HG02610 (cell line): ENCODE measurements at regions not wholly inside any gene's neighbourhood (a gene's known extent, or its start where the extent isn't known, plus 50 kb on each side); places are given as distances from the start of the nearest gene placed in this dataset.

Experiments
- ATAC-seq: cut with Tn5 transposase; IDR thresholded peaks from one replicate; pipeline ENCODE4 v1.9.1; 2021; ENCODE audit warnings: mild to moderate bottlenecking, moderate library complexity; ENCODE audit not compliant: unreplicated experiment

- no peak for ATAC-seq
These were observed 96.2 kb upstream of the INSIG1 start for GRCh38 chr7:155201325-155202087.

GRCh38 chr7:155202106-155202871, 95.4 kb upstream of the INSIG1 start:
- no peak for ATAC-seq

- no peak for ATAC-seq
These were observed 94.4 kb upstream of the INSIG1 start for GRCh38 chr7:155203059-155203881.

- ATAC-seq, result no peak
These were observed 93.6 kb upstream of the INSIG1 start for GRCh38 chr7:155203882-155204691.

- ATAC-seq, result no peak
These were observed 92.8 kb upstream of the INSIG1 start for GRCh38 chr7:155204744-155205367.

GRCh38 chr7:155205368-155206317, 92.0 kb upstream of the INSIG1 start:
- peak; percentile 86 for ATAC-seq

GRCh38 chr7:155206318-155207020, 91.2 kb upstream of the INSIG1 start:
- ATAC-seq, result peak; percentile 34

GRCh38 chr7:155207326-155208002, 90.2 kb upstream of the INSIG1 start:
- ATAC-seq, result no peak

- no peak for ATAC-seq
These were observed 88.8 kb upstream of the INSIG1 start for GRCh38 chr7:155208681-155209477.

- no peak for ATAC-seq
These were observed 88.0 kb upstream of the INSIG1 start for GRCh38 chr7:155209478-155210319.

GRCh38 chr7:155210356-155210755, 87.3 kb upstream of the INSIG1 start:
- ATAC-seq, result no peak

- ATAC-seq, result no peak
These were observed 86.5 kb upstream of the INSIG1 start for GRCh38 chr7:155211173-155211572.

- ATAC-seq, result no peak
These were observed 85.9 kb upstream of the INSIG1 start for GRCh38 chr7:155211761-155212160.

GRCh38 chr7:155212301-155213015, 85.2 kb upstream of the INSIG1 start:
- no peak for ATAC-seq

- ATAC-seq, result no peak
These were observed 84.3 kb upstream of the INSIG1 start for GRCh38 chr7:155213385-155213784.
